ENCODE measurements at regions not wholly inside any gene's neighbourhood (a gene's known extent, or its start where the extent isn't known, plus 50 kb on each side); places are given as distances from the start of the nearest gene placed in this dataset.

DNA sequence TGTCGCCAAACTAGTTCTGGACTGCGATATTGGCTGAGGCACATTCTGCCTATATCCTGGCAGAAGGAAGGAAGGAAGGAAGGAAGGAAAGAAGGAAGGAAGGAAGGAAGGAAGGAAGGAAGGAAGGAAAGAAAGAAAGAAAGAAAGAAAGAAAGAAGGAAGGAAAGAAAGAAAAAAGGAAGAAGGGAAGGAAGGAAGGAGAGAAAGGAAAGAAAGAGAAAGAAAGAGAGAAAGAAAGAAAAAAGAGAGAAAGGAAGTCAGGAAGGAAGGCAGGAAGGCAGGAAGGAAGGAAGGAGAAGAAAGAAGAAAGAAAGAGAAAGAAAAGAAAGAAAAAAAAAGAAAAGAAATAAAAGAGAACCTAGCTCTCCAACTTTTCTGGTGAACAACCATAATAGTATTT, 587.1 kb downstream of the RBFOX1 start:
- TF ChIP-seq CTCF (conservative IDR thresholded peaks at IDR 0.05; ENCODE audit: low read depth in 2 of 2) = no peak
- TF ChIP-seq POLR2AphosphoS5 (IDR thresholded peaks at IDR 0.05; ENCODE audit: low read depth) = no peak
- TF ChIP-seq EZH2 (IDR thresholded peaks at IDR 0.05; ENCODE audit: low read depth, unreplicated experiment) = no peak

Measured in GM23338 (cell line).